Cardiac fibroblast (primary cell): ENCODE measurements at regions not wholly inside any gene's neighbourhood (a gene's known extent, or its start where the extent isn't known, plus 50 kb on each side); places are given as distances from the start of the nearest gene placed in this dataset.

Experiments
- DNase-seq, 2 donors: peaks; one replicate each; pipeline versions ENCODE4 v3.0.0 to v3.0.0-alpha.2; 2010; ENCODE audit warnings: low read depth in 2 of 2
- H3K4me3 ChIP-seq, 2 donors: replicated peaks in 1 of 2; 1 replicate in 1 of 2; 2 replicates in 1 of 2; pipeline ENCODE4 v1.5.1; 2011; ENCODE audit warnings: low read depth in 2 of 2, low read length in 2 of 2, mild to moderate bottlenecking in 2 of 2, moderate library complexity in 1 of 2
- TF ChIP-seq, protein P1 (sequence below): IDR thresholded peaks from one replicate; pipeline ENCODE4 v1.5.1; 2011; ENCODE audit warnings: low read depth, mild to moderate bottlenecking, low read length, inconsistent platforms

DNA sequence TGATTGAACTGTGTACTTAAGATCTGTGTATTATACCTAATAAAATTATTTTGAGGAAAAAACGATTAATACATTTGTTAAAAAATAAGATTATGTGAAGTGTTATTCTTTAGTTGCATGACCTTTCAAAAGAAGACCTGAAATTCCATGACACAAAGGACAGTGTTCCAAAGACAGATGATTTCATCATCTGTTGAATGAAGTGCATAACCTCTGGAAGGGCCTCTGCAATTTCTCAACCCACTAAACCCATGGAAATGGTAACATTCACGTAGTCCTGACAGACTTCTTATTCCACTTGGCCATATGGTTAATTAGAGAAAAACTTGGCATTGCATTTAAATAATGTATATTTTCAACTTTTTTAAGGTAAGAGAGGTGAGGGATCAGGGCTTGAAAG lies 167.2 kb upstream of the CTNND2 start:
- no peak overlapping the region for H3K4me3 ChIP-seq
- TF ChIP-seq, protein P1, sequence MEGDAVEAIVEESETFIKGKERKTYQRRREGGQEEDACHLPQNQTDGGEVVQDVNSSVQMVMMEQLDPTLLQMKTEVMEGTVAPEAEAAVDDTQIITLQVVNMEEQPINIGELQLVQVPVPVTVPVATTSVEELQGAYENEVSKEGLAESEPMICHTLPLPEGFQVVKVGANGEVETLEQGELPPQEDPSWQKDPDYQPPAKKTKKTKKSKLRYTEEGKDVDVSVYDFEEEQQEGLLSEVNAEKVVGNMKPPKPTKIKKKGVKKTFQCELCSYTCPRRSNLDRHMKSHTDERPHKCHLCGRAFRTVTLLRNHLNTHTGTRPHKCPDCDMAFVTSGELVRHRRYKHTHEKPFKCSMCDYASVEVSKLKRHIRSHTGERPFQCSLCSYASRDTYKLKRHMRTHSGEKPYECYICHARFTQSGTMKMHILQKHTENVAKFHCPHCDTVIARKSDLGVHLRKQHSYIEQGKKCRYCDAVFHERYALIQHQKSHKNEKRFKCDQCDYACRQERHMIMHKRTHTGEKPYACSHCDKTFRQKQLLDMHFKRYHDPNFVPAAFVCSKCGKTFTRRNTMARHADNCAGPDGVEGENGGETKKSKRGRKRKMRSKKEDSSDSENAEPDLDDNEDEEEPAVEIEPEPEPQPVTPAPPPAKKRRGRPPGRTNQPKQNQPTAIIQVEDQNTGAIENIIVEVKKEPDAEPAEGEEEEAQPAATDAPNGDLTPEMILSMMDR: no peak
- no peak for DNase-seq

DNA sequence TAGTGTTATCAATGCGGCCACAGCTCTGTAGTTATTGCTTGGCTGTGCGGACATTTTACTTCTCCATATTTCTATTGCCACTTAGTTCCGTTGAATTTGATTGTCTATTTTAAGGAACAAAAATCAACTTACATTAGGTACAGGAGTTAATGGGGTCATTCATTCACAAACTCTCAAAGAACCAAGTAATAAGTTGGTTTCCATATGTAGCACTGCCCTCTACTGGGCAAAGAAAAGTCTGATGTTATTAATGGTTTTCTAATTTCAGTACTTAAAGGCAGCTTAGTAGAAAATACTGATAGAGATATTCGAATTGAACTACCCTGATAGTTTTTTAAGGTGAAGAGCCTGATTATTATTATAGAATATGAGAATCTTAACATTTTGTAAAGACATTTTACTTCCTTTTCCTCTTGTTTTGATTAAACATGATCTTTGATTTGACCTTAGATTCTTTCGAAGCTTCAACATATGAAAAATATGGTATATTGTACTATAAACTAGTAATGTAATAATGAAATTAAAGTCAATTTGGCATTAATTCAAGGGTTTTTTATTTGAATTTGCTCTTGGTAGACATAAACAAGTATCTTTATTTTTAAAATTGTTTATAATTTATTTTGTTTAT lies 119.5 kb upstream of the CTNND2 start:
- DNase-seq: peak; percentile 43 to 63
- TF ChIP-seq, protein P1: peak; percentile 54
- no peak overlapping the region for H3K4me3 ChIP-seq

DNA sequence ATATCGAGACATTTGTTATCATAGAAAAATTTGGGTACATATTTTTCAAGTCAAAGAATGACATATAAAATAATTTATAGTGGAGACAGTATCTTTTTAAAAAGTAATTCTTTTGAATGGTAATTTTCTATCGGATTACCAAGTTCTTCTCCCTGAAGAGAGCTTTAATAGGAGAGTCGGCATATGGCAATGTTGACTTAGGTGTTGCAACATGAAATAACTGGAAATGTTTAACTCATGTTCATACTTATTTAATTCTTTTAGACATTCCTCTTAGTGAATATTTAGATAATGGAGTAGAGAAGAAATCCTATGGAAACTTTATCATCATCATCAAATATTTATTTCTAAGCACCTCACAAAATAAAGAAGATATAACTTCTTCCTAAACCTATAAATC lies 118.2 kb upstream of the CTNND2 start:
- TF ChIP-seq, protein P1: no peak
- DNase-seq: no peak
- no peak overlapping the region for H3K4me3 ChIP-seq

DNA sequence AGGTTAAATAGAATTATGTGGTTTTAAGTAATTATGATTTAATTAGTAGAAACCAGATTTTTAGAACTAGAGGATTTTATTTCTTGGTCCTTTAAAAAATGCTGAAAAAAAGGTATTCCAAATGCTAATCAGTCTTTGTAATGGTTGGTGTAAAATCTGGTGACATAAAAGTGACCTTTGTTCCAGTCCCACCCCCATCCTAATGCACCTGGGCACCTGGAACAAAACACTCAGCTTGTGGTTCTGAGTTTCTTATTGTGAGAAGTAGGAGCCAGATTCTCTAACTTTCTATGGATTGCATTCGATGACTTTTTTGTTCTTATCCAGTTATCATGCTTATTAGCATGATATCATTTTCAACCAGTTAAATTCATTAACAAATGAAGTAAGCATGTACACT lies 115.1 kb upstream of the CTNND2 start:
- no peak overlapping the region for H3K4me3 ChIP-seq
- TF ChIP-seq, protein P1: no peak
- DNase-seq: no peak

DNA sequence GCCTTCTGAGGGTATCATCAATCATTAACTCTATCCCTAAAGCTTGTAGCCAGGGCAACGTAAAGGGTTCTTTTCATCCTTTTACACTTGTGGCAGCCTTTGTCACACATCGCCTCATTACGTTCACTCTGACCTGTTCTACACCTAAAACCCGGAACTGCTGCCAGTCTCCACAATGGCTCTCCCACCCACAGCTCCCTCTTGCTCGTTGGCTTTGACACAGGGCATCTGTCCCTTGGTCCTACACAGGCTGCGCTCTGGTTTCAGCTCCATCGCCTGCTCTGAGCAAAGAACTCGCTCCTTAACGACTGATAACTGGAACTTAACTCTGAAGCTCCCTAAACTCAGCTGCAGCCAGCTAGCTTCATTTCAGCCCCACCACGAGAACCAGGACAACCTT lies 112.8 kb upstream of the CTNND2 start:
- DNase-seq: no peak
- no peak overlapping the region for H3K4me3 ChIP-seq
- TF ChIP-seq, protein P1: no peak

DNA sequence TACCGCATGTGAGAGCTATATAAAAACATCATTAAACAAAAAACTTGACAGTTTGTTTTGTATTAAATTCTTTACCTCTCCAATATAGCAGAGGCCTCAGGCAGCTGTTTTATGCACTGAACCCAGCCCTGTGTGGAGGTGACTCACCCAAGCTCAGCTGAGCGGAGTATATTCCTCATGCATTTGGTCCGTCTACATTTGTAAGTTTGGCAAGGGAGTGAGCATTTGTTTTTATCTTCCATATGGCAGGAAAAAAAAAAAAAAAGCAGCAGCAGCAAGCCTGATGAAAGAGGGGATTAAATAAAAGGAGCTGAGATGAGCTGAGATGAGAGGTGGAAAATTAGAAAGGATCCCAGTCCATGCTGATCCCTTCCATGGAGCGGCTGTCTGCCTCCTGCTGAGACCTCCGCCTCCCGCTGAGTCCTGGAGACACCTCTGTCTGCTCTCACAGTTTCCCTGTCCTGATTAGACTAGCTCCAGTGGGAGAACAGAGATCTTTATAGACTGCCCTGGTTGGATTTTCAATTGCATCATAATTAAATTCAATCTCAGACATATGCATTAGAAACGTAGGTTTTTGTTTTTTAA lies 112.0 kb upstream of the CTNND2 start:
- DNase-seq: no peak
- TF ChIP-seq, protein P1: no peak
- H3K4me3 ChIP-seq: no peak overlapping the region

DNA sequence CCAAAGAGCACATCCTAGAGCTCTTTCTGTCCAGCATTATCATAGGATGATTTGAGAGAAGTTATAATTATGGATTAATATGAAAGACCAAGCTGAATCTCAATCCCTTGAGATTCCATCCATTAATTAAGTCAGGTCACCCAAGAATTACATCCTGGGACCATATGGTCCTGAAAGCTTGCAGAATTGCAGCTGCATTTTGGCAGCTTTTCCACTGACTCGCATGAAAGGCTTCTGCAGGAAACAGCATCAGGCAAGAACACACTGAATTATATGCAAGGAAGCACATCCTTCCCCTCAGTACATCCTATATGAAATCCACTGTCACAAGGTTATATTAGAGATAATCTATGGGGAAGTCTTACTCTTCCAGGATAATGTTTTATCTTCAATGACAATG lies 109.1 kb upstream of the CTNND2 start:
- TF ChIP-seq, protein P1: no peak
- H3K4me3 ChIP-seq: no peak overlapping the region
- DNase-seq: no peak
